Adrenal gland (tissue), 5 donors: ENCODE measurements at regions not wholly inside any gene's neighbourhood (a gene's known extent, or its start where the extent isn't known, plus 50 kb on each side); places are given as distances from the start of the nearest gene placed in this dataset.
"Not testable (repeated sequence)": the region's sequence is repeated elsewhere in the genome, so short reads cannot be mapped to it uniquely, and the experiment has no call there.

Source experiments
- CTCF ChIP-seq, 6 experiments: fragments of 450-650 bp in 4 of 6; fragments of 200-600 bp in 2 of 6; sonication (generic) in 1 of 6; IDR thresholded peaks; 1 replicate in 5 of 6; 2 replicates in 1 of 6; pipeline versions ENCODE4 v1.5.1 to v1.8.0; 2016 to 2021; ENCODE audit warnings: antibody characterized with exemption in 6 of 6, mild to moderate bottlenecking in 2 of 6, moderate library complexity in 1 of 6
- POLR2A ChIP-seq, 2 donors: fragments of 450-650 bp; IDR thresholded peaks; one replicate each; pipeline ENCODE4 v1.6.1; 2017; ENCODE audit warnings: antibody characterized with exemption in 2 of 2, mild to moderate bottlenecking in 2 of 2, moderate library complexity in 1 of 2
- donor health status: DM: no; HTN: no; CAD: no.

- TF ChIP-seq CTCF, POLR2A (IDR thresholded peaks at IDR 0.05): not testable (repeated sequence)
Measured at GRCh38 chr2:41335573-41335972, 712.2 kb upstream of the PKDCC start.
